Right atrium auricular region (tissue), 2 donors: ENCODE measurements at regions not wholly inside any gene's neighbourhood (a gene's known extent, or its start where the extent isn't known, plus 50 kb on each side); places are given as distances from the start of the nearest gene placed in this dataset.

Experiments
- DNase-seq: peaks from one replicate; pipeline ENCODE4 v3.0.0-alpha.2; 2019; ENCODE audit warnings: low spot score
- H3K27ac ChIP-seq, 2 donors: fragments of 200-600 bp; sonication (generic); 1 replicate in 1 of 2; 2 replicates in 1 of 2; pipeline ENCODE4 v1.5.1; 2016 to 2019
- H3K27me3 ChIP-seq, 2 donors: fragments of 200-600 bp; sonication (generic); one replicate each; pipeline versions ENCODE4 v1.5.1 to v1.6.0; 2017 to 2019
- H3K36me3 ChIP-seq: fragments of 200-600 bp; sonication (generic); one replicate; pipeline ENCODE4 v1.5.1; 2016
- H3K4me1 ChIP-seq, 2 donors: fragments of 200-600 bp; sonication (generic); one replicate each; pipeline versions ENCODE4 v1.5.1 to v1.6.0; 2017 to 2019
- H3K4me3 ChIP-seq, 2 donors: fragments of 200-600 bp; sonication (generic); 1 replicate in 1 of 2; 2 replicates in 1 of 2; pipeline ENCODE4 v1.5.1; 2017 to 2019; ENCODE audit warnings: mild to moderate bottlenecking in 1 of 2, moderate library complexity in 1 of 2
- H3K9me3 ChIP-seq, 2 donors: fragments of 200-600 bp; sonication (generic); one replicate each; pipeline ENCODE4 v1.5.1; 2019
- CTCF ChIP-seq, 2 donors: fragments of 200-600 bp; sonication (generic); IDR thresholded peaks; one replicate each; pipeline ENCODE4 v1.5.1; 2019; ENCODE audit warnings: antibody characterized with exemption in 2 of 2

- Histone ChIP-seq H3K27me3 (no peaks in the 10 kb centered on the region), H3K9me3 (no peaks in the 10 kb centered on the region), H3K4me3 (no peak overlapping the region), H3K27ac (no peak overlapping the region), H3K36me3 (no peaks in the 10 kb centered on the region), H3K4me1 (no peaks in the 10 kb centered on the region)
- no peak for TF ChIP-seq CTCF (IDR thresholded peaks at IDR 0.05)
- DNase-seq, result no peak
Observed at GRCh38 chr4:121459026-121459425, 78.2 kb upstream of the QRFPR start.

- no peak overlapping the region for H3K4me3 ChIP-seq
- no peak for TF ChIP-seq CTCF (IDR thresholded peaks at IDR 0.05)
- H3K27me3 ChIP-seq, result no peaks in the 10 kb centered on the region
- no peak overlapping the region for H3K27ac ChIP-seq
- no peaks in the 10 kb centered on the region for H3K9me3 ChIP-seq
- no peaks in the 10 kb centered on the region for H3K36me3 ChIP-seq
- DNase-seq, result no peak
- H3K4me1 ChIP-seq, result no peaks in the 10 kb centered on the region
Observed at GRCh38 chr4:121457278-121457875, 76.6 kb upstream of the QRFPR start.

- Histone ChIP-seq H3K27ac (no peak overlapping the region), H3K4me3 (no peak overlapping the region), H3K36me3 (no peaks in the 10 kb centered on the region), H3K9me3 (no peaks in the 10 kb centered on the region), H3K4me1 (no peaks in the 10 kb centered on the region), H3K27me3 (no peaks in the 10 kb centered on the region)
- no peak for DNase-seq
- no peak for TF ChIP-seq CTCF (IDR thresholded peaks at IDR 0.05)
Observed at GRCh38 chr4:121455285-121455684, 74.5 kb upstream of the QRFPR start.

GRCh38 chr4:121454251-121454979, 73.6 kb upstream of the QRFPR start:
- no peak overlapping the region for H3K4me3 ChIP-seq
- no peaks in the 10 kb centered on the region for H3K36me3 ChIP-seq
- TF ChIP-seq CTCF (IDR thresholded peaks at IDR 0.05), result no peak
- H3K4me1 ChIP-seq, result no peaks in the 10 kb centered on the region
- no peaks in the 10 kb centered on the region for H3K27me3 ChIP-seq
- no peaks in the 10 kb centered on the region for H3K9me3 ChIP-seq
- H3K27ac ChIP-seq, result no peak overlapping the region
- DNase-seq, result no peak

- no peak overlapping the region for H3K4me3 ChIP-seq
Observed at GRCh38 chr4:121451310-121451709, 70.5 kb upstream of the QRFPR start.

More at GRCh38 chr4:121451310-121451709, 70.5 kb upstream of the QRFPR start:
- no peaks in the 10 kb centered on the region for H3K27me3 ChIP-seq
- no peak for DNase-seq
- TF ChIP-seq CTCF (IDR thresholded peaks at IDR 0.05), result no peak
- H3K4me1 ChIP-seq, result no peaks in the 10 kb centered on the region
- H3K27ac ChIP-seq, result no peak overlapping the region
- H3K36me3 ChIP-seq, result no peaks in the 10 kb centered on the region
- H3K9me3 ChIP-seq, result no peaks in the 10 kb centered on the region
